Mucosa of gallbladder (tissue), 1 donor: ENCODE measurements at regions not wholly inside any gene's neighbourhood (a gene's known extent, or its start where the extent isn't known, plus 50 kb on each side); places are given as distances from the start of the nearest gene placed in this dataset.

ENCODE experiments used
- DNase-seq: peaks from one replicate; pipeline ENCODE4 v3.0.0-alpha.2; 2020; ENCODE audit warnings: low spot score
- donor health status: DM: no; HTN: no; CAD: no.

- DNase-seq, result no peak
These were observed 626.7 kb upstream of the SALL3 start for GRCh38 chr18:78352910-78353309.

GRCh38 chr18:78362198-78362597 is 617.4 kb upstream of the SALL3 start:
- DNase-seq, result no peak

DNA sequence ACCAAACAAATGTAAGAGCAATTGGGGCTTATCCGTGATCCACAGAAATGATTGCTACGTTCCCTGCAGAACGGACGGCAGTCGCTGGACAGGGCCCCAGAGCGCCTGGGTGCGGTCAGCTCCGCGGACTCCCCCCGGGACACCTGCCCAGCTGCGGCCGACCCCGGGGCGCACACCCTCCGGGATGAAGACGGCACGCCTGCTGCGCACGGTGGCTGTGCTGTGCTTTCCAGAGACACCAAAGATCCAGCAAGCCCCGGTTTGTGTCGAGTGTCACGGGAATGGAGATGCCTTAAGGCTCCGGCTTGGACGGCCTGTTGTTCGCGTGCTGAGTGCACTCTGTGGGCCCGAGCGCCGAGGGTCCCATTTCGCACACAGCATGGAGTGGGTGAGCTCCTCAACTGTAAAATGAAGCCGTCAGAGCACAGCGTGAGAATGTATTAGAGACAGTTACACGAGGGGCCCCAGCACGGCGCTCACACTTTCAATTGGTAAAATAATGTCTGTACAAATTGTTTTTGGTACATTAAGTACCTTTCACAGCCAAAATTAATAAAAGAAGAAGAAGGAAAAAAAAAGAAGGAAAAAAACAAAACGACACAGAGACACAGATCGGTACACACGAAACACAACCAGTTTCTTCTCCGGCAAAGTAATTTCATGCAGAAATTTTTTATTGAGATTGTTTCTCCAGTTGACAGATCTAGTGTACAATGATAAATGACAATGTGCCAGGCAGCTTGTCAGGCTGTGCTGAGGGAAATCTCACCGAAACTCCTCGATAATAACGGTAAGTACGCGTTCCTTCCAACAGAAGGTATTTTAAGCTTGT is 615.8 kb upstream of the SALL3 start:
- DNase-seq, result no peak

GRCh38 chr18:78364388-78364960 is 615.1 kb upstream of the SALL3 start:
- DNase-seq, result no peak

DNA sequence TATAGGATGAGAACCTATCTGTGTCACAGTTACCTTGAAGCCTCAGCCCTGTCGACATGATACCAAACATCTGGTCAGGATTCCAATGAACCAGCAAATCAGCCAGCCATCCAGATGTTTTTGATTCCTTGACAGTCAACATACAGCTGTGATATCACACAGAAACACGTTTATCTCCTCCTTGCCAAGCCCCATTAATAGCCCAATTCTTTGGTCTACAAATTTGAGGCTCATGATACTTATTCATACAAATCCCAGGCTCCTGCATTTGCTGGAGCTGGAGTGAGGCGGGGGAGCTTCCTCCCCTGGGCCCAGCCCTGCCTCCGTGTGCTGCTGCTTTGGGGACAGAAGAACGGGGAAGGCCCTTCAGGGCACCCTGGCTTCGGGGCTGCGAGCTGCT is 611.6 kb upstream of the SALL3 start:
- no peak for DNase-seq

- no peak for DNase-seq
These were observed 610.9 kb upstream of the SALL3 start for GRCh38 chr18:78368726-78369125.

DNA sequence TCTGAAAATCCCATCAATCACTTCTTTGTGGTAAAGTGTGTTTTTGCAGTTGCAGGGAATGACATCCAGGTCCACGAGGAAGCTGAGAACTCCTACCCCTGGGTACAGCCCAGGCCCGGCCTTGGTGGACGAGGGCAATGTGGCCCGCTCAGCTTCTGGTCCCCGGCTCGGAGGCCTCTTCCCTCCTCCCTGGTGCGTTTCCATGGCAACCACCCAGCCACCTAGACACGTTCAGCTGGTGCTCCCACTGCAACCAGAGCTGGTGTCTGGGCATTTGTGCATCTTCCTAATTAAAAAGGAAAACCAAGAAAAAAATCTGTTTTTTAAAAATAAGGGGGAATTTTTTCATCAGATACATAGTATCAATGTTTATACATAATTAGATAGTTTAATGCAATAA is 603.6 kb upstream of the SALL3 start:
- DNase-seq, result no peak

DNA sequence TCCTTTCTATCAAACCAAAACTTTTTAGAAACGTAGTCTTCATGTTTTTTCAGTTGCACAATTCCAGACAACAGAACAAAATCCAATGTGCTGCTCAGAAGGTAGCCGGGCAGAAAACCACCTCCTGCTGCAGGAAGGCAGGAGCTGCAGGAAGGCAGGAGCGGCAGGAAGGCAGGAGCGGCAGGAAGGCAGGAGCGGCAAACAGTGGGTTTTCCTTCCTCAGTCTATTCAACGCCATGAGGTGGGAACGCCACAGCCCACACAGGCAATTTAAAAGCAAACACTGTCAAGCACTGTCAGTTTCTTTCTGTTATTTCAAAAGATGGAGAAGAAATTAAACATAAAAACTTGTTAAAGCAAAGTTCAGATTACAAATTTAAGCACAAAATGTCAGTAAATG is 601.2 kb upstream of the SALL3 start:
- no peak for DNase-seq

DNA sequence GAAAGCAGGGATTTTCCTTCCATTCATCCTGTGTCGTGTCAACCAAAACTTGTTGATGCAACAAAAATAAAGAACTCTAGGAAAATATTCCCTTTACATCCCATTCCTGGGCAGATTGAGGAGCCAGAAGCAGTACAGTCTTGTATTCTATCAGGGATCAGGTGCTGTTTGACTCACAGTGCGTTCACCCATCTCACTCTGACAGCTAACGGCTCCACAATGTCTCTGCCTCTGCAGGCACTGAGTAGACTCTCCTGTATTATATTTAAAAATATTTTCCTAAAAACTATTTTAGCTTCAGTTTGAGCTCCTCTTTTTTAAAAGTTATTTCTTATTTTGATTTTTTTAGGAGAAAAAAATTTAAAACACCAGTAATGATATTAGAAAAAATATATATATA is 600.6 kb upstream of the SALL3 start:
- no peak for DNase-seq

- no peak for DNase-seq
These were observed 589.2 kb upstream of the SALL3 start for GRCh38 chr18:78390348-78390951.

DNA sequence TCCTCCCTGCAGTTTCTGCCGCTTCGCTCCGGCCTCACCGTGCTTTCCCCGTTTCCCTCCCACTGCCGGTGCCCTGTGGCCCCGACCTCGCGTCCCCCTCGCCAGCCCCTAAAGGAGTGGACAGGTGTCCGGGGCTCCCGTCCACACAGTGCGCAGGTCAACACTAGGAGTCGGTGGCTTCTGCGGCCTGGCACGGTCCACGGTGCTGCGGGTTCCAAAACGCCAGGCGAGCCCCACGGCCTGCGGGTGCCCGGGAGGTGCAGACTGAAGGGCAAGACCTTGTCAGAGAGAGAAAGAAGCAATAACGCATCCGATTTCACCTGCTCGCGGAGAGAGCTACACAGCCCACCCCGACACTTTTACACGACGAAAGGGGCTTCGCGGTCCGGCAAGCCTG is 588.7 kb upstream of the SALL3 start:
- DNase-seq, result no peak

DNA sequence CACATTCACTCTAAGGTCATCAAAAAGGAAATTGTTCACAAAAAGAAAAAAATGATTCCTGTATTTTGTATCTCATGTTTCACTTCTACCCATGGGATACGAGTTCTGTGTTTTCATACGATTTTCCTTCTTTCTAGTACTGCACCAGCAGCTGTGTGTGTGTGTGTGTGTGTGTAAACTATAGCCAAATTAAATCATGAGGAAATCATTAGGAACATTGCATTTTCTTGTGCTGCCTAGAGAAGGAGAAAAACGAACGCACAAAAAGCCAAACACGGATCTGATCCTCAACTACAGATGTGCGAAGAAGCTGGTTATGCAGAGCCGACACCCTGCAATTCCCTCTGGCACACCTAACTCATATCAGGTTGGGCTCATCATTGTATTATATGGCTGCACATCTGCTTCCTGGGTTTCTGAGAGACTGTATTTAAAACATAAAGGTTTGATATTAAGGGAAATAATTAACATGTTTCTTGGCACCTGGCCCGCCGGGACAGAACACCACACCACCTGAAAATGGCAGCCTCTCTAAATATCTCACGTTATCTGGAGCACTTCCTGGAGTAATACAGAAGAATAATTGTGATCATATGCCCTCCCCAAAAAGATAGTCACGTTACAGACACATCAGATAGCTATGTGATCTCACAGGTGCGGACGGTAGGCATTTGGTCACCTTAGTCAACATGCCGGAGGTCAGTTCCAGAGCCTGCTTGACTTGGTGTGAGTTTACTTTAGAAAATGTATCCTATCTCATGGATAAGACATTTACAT is 586.3 kb upstream of the SALL3 start:
- no peak for DNase-seq

- no peak for DNase-seq
These were observed 583.5 kb upstream of the SALL3 start for GRCh38 chr18:78396077-78396476.

DNA sequence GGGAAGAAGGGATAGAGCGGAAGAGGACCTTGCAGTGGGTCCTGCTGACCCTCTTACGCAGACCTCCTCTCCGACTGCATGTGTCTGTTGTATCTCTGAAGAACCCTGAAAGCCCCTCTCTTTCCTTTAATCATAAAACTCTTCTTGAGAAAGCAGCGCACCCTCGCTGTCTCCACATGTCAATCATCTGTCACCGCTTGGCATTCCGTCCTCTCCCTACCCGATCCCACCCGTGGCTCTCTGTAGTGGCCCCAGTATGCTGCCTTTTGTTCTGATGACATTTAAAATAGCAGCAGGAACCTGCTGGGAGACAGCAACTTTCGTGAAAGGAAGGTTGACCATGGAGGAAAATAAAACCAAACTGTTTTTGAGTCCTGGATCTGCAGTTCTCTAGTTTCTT is 582.9 kb upstream of the SALL3 start:
- no peak for DNase-seq

DNA sequence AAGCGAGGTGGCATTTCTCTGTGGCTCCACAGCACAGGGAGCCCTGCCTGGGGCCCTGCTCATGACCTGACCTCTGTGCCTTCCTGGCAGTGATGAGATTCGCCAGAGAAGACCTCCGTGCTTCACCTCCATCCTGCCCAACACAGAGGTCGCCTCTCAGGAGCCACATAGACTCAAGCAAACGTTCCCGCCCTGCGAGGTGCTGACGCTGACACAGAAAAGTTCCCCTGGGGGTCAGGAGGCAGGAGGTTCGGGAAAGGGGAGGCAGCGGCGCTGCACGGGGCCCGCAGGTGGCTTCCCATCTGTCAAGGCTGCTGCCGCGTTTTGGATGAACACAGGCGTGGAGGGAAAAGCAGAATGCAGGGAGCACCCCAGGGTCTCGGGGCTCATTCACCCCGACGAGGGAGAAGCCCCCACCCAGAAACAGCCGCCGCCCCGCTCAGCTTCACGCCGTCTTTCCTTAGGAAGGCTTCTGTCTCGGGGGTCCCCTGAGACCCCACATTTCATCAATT is 579.6 kb upstream of the SALL3 start:
- no peak for DNase-seq

DNA sequence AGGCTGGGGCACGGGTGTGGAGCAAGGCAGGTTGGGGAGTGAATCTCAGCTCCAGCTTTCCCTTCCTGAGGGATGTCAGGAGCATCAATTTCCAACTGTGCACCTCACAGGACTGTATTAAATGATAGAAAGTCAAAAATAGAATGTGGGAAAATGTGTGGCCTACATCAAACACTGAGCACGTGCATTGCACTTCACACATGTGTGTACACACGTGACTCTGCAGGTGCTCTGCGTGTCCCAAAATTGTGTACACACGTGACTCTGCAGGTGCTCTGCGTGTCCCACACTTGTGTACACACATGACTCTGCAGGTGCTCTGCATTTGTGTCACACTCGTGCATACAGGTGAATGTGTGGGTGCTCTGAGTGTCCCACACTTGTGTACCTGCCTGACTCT is 577.2 kb upstream of the SALL3 start:
- DNase-seq, result no peak

GRCh38 chr18:78402966-78403365 is 576.7 kb upstream of the SALL3 start:
- DNase-seq, result no peak

GRCh38 chr18:78403371-78403770 is 576.2 kb upstream of the SALL3 start:
- no peak for DNase-seq

DNA sequence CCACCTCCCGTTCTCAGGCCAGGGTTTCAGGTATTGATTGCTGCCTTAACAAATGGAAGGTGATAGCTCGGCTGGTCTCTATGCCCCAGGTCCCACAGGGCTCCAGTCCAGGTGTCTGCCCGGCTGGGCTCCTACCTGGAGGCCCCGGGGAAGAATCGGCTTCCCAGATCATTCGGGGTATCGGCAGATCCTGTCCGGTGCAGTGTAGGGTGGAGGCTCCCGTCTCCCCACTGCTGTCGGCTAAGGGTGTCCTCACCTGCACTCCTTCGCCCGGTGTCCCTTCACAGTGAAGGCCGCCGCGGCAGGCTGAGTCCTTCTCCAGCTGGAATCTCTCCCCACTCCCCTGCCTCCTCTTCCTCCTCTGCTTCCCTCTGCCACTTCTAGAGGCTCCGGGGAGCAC is 573.9 kb upstream of the SALL3 start:
- DNase-seq, result no peak

- DNase-seq, result peak; percentile 68
These were observed 572.7 kb upstream of the SALL3 start for GRCh38 chr18:78406743-78407465.

- DNase-seq, result peak; percentile 66
These were observed 572.2 kb upstream of the SALL3 start for GRCh38 chr18:78407466-78407844.

- DNase-seq, result no peak
These were observed 571.0 kb upstream of the SALL3 start for GRCh38 chr18:78408623-78409022.
